Gastrocnemius medialis (tissue), 4 donors: ENCODE measurements at regions not wholly inside any gene's neighbourhood (a gene's known extent, or its start where the extent isn't known, plus 50 kb on each side); places are given as distances from the start of the nearest gene placed in this dataset.

Source experiments
- ATAC-seq, 2 donors: fragments of 150-250 bp; one replicate each; pipeline ENCODE4 v1.9.1; 2016
- DNase-seq, 2 donors: peaks; one replicate each; pipeline ENCODE4 v3.0.0-alpha.2; 2019
- H3K27ac ChIP-seq, 4 donors: fragments of 200-600 bp; sonication (generic); 1 replicate in 1 of 4; 2 replicates in 3 of 4; pipeline ENCODE4 v1.5.1; 2016 to 2018; ENCODE audit warnings: mild to moderate bottlenecking in 2 of 4, moderate library complexity in 1 of 4
- H3K27me3 ChIP-seq, 3 donors: fragments of 200-600 bp; sonication (generic) in 2 of 3; 1 replicate in 1 of 3; 2 replicates in 2 of 3; pipeline versions ENCODE4 v1.5.1 to v1.6.0; 2016 to 2019; ENCODE audit warnings: mild to moderate bottlenecking in 1 of 3, moderate library complexity in 1 of 3
- H3K36me3 ChIP-seq, 2 donors: fragments of 200-600 bp; sonication (generic) in 1 of 2; one replicate each; pipeline ENCODE4 v1.5.1; 2017 to 2018
- H3K4me1 ChIP-seq, 2 donors: fragments of 200-600 bp; sonication (generic) in 1 of 2; one replicate each; pipeline ENCODE4 v1.5.1; 2016 to 2017; ENCODE audit warnings: mild to moderate bottlenecking in 2 of 2
- H3K4me3 ChIP-seq, 4 donors: fragments of 200-600 bp; sonication (generic) in 3 of 4; 1 replicate in 1 of 4; 2 replicates in 3 of 4; pipeline ENCODE4 v1.5.1; 2016 to 2019; ENCODE audit warnings: mild to moderate bottlenecking in 2 of 4
- H3K9me3 ChIP-seq, 3 donors: fragments of 200-600 bp; sonication (generic) in 2 of 3; 1 replicate in 1 of 3; 2 replicates in 2 of 3; pipeline ENCODE4 v1.5.1; 2016 to 2019
- POLR2A ChIP-seq, 2 donors: fragments of 450-650 bp; IDR thresholded peaks; one replicate each; pipeline ENCODE4 v1.6.1; 2017; ENCODE audit warnings: antibody characterized with exemption in 2 of 2, mild to moderate bottlenecking in 2 of 2, moderate library complexity in 2 of 2
- in situ Hi-C, 4 donors: fragments of 200-750 bp; cut with MboI; loops; one replicate each; pipeline versions ENCODE4 v1.15.0 to v1.8.0; 2017; ENCODE audit warnings: low sequenced_read_pairs in 4 of 4
- intact Hi-C: fragments of 100-400 bp; cut with DNase I; formaldehyde crosslinking; loops from one replicate; pipeline ENCODE4 v1.15.1; 2023; ENCODE audit warnings: low total_unique reads
- TF ChIP-seq, protein P1 (sequence below), 5 experiments: fragments of 450-650 bp in 3 of 5; fragments of 200-600 bp in 2 of 5; sonication (generic) in 2 of 5; IDR thresholded peaks in 4 of 5; conservative IDR thresholded peaks in 1 of 5; 1 replicate in 4 of 5; 2 replicates in 1 of 5; pipeline ENCODE4 v1.5.1; 2016 to 2019; ENCODE audit warnings: antibody characterized with exemption in 5 of 5, mild to moderate bottlenecking in 3 of 5, moderate library complexity in 3 of 5

DNA sequence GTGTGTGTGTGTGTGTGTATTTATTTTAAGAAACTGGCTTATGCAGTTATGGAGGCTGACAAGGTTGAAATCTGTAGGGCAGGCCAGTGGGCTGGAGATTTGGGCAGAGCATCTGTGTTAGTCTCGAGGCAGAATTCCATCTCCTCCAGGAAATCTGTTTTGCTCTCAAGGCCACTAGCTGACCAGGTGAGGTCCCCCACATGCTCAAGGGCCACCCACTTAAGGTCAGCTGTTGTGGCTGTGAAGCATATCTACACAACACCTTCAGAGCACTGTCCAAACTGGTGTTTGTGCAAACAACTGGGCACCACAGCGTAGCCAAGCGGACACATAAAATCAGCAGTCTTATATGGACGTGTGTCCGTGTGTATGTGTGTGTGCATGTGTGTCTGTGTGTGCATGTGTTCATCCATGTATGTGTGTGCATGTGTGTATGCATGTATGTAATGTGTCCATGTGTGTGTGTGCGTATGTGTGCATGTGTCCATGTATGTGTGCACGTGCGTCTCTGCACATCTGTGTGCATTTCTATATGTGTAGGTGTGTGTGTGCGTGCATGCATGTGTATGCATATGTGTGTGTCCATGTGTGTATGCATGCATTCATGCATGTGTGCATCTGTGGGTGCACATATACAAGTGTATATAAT is 400.9 kb downstream of the BRD1 start:
- no peaks in the 10 kb centered on the region for H3K9me3 ChIP-seq
- H3K4me3 ChIP-seq: no peak overlapping the region
- TF ChIP-seq, protein P1, sequence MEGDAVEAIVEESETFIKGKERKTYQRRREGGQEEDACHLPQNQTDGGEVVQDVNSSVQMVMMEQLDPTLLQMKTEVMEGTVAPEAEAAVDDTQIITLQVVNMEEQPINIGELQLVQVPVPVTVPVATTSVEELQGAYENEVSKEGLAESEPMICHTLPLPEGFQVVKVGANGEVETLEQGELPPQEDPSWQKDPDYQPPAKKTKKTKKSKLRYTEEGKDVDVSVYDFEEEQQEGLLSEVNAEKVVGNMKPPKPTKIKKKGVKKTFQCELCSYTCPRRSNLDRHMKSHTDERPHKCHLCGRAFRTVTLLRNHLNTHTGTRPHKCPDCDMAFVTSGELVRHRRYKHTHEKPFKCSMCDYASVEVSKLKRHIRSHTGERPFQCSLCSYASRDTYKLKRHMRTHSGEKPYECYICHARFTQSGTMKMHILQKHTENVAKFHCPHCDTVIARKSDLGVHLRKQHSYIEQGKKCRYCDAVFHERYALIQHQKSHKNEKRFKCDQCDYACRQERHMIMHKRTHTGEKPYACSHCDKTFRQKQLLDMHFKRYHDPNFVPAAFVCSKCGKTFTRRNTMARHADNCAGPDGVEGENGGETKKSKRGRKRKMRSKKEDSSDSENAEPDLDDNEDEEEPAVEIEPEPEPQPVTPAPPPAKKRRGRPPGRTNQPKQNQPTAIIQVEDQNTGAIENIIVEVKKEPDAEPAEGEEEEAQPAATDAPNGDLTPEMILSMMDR (IDR thresholded peaks at IDR 0.05 in 4 of 5, conservative IDR thresholded peaks at IDR 0.05 in 1 of 5): no peak
- no peak for TF ChIP-seq POLR2A (IDR thresholded peaks at IDR 0.05)
- H3K4me1 ChIP-seq: no peaks in the 10 kb centered on the region
- DNase-seq: no peak
- no peaks in the 10 kb centered on the region for H3K36me3 ChIP-seq
- intact Hi-C loops: no loop called here
- in situ Hi-C loops: no loop called here
- H3K27ac ChIP-seq: no peak overlapping the region
- ATAC-seq: no peak
- H3K27me3 ChIP-seq: peaks cover 0 to 4% (median 0%) of the 10 kb centered on the region in 3 donors

DNA sequence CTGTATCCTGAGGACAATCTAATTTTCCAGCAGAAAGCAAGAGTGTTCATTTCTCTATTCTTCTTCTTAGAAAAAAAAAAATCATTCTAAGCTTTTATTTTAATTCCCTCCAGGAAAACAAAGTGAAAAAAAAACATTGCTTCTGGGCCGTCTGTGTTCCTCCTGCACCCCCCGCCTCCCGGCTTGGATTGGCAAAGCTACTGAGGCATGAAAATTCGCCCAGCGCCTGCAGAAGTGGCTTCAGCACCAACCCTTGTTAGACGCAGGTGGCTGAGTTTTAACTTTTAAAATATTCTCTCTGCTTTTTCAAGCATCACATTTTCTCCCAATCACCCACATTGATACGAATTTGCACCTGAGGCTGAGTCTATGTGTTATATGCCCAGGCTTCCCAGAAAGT is 401.6 kb downstream of the BRD1 start:
- no peak for DNase-seq

DNA sequence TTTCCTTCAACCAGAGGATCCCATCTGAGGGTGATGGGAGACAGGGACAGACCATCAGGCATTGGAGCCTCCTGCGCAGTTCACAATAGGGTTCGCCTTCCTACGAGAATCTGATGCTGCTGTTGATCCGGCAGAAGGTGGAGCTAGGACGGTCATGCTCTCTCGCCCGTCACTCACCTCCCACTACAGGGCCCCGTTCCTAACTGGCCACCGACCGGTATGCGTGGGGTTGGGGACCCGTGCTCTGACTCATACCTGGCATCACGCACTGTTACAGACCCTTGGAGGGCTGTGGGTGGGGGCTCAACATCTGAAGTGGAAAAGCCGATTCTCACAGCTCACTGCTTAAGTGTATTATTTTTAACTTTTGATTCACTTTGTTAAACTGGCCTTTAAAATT is 402.3 kb downstream of the BRD1 start:
- intact Hi-C loops: no loop called here
- H3K36me3 ChIP-seq: no peaks in the 10 kb centered on the region
- in situ Hi-C loops: no loop called here
- no peak for ATAC-seq
- no peak overlapping the region for H3K4me3 ChIP-seq
- no peak overlapping the region for H3K27ac ChIP-seq
- no peaks in the 10 kb centered on the region for H3K4me1 ChIP-seq
- H3K27me3 ChIP-seq: peaks cover 0 to 4% (median 0%) of the 10 kb centered on the region in 3 donors
- no peaks in the 10 kb centered on the region for H3K9me3 ChIP-seq
- TF ChIP-seq, protein P1 (IDR thresholded peaks at IDR 0.05 in 4 of 5, conservative IDR thresholded peaks at IDR 0.05 in 1 of 5): no peak
- TF ChIP-seq POLR2A (IDR thresholded peaks at IDR 0.05): no peak
- no peak for DNase-seq

More for the DNA sequence above, 401.6 kb downstream of the BRD1 start:
- Histone ChIP-seq H3K27ac (no peak overlapping the region), H3K4me1 (no peaks in the 10 kb centered on the region), H3K36me3 (no peaks in the 10 kb centered on the region), H3K9me3 (no peaks in the 10 kb centered on the region), H3K4me3 (no peak overlapping the region), H3K27me3 (peaks cover 0 to 4% (median 0%) of the 10 kb centered on the region in 3 donors)
- intact Hi-C loops (no loop called here), in situ Hi-C loops (no loop called here)
- no peak for ATAC-seq
- TF ChIP-seq, protein P1 (IDR thresholded peaks at IDR 0.05 in 4 of 5, conservative IDR thresholded peaks at IDR 0.05 in 1 of 5): no peak
- no peak for TF ChIP-seq POLR2A (IDR thresholded peaks at IDR 0.05)

DNA sequence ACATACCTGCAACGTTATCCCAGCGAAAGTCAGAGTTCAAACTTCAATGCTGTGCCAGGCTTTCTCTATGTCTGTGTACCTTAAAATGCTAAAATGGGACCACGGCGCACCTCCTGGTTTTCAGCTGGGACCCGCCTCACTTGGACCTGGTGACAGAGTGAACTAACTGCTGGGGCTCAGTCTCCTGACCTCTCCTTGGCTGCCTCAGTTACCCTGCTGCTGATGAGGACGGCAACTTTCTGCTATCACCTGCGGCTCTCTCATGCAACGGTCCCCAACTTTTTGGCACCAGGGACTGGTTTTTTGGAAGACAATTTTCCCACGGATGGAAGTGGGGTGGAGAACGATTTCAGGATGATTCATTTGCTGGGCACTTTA is 402.8 kb downstream of the BRD1 start:
- ATAC-seq (no peak), DNase-seq (no peak)
- intact Hi-C loops: no loop called here
- no peak for TF ChIP-seq POLR2A (IDR thresholded peaks at IDR 0.05)
- TF ChIP-seq, protein P1 (IDR thresholded peaks at IDR 0.05 in 4 of 5, conservative IDR thresholded peaks at IDR 0.05 in 1 of 5): no peak
- H3K4me1 ChIP-seq: no peaks in the 10 kb centered on the region
- H3K4me3 ChIP-seq: no peak overlapping the region
- no peak overlapping the region for H3K27ac ChIP-seq
- H3K27me3 ChIP-seq: peaks cover 0 to 7% (median 0%) of the 10 kb centered on the region in 3 donors
- H3K36me3 ChIP-seq: no peaks in the 10 kb centered on the region
- in situ Hi-C loops: no loop called here
- H3K9me3 ChIP-seq: no peaks in the 10 kb centered on the region
